IMR-90 (cell line): ENCODE measurements at regions not wholly inside any gene's neighbourhood (a gene's known extent, or its start where the extent isn't known, plus 50 kb on each side); places are given as distances from the start of the nearest gene placed in this dataset.

Experiments
- ATAC-seq: fragments of 200-7000 bp; cut with Tn5 transposase; 2 replicates; pipeline ENCODE4 v1.9.1; 2020; ENCODE audit warnings: low read depth, mild to moderate bottlenecking, moderate library complexity
- BruUV-seq: library from RNA; stranded (reverse); fragments of 400-500 nt; replicated peaks from 2 replicates; lab custom pipeline; 2021; lab: Mats Ljungman, UMichigan
- CTCF ChIA-PET: fragments of 300-600 bp; formaldehyde crosslinking; extraction: SDS; loops from one replicate; lab custom pipeline; 2021; ENCODE audit warnings: antibody characterized with exemption; lab: Yijun Ruan, JAX
- POLR2A ChIA-PET: fragments of 300-600 bp; sonication (Branson Sonifier 250); formaldehyde crosslinking; loops from one replicate; lab custom pipeline; 2022; ENCODE audit warnings: antibody characterized with exemption; ENCODE audit not compliant: unreplicated experiment; lab: Charles Lee
- DNase-seq: peaks from one replicate; pipeline ENCODE4 v3.0.0; 2013
- H2AFZ ChIP-seq: replicated peaks from 2 replicates; pipeline ENCODE3; 2013; ENCODE audit warnings: low read length, mild to moderate bottlenecking; ENCODE audit not compliant: poor library complexity
- H2AK5ac ChIP-seq: 2 replicates; pipeline ENCODE4 v1.6.1; 2013; ENCODE audit warnings: low read depth, low read length, inconsistent platforms
- H2AK9ac ChIP-seq: replicated peaks from 2 replicates; pipeline ENCODE3; 2013; ENCODE audit warnings: mild to moderate bottlenecking, low read depth, low read length, moderate library complexity; ENCODE audit not compliant: poor library complexity
- H2BK120ac ChIP-seq: 2 replicates; pipeline ENCODE4 v1.6.1; 2013; ENCODE audit warnings: low read depth, low read length, inconsistent platforms
- H2BK15ac ChIP-seq: 3 replicates; pipeline ENCODE4 v1.6.1; 2013; ENCODE audit warnings: low read depth, low read length, inconsistent platforms
- H2BK20ac ChIP-seq: 2 replicates; pipeline ENCODE4 v1.6.1; 2013; ENCODE audit warnings: low read depth, mild to moderate bottlenecking, inconsistent platforms, low read length, moderate library complexity
- H2BK5ac ChIP-seq: 2 replicates; pipeline ENCODE4 v1.6.1; 2013; ENCODE audit warnings: mild to moderate bottlenecking, low read depth, low read length, inconsistent platforms; ENCODE audit not compliant: poor library complexity, severe bottlenecking
- H3K14ac ChIP-seq: replicated peaks from 2 replicates; pipeline ENCODE4 v1.6.1; 2013; ENCODE audit warnings: low read depth, low read length, inconsistent platforms
- H3K18ac ChIP-seq: 2 replicates; pipeline ENCODE4 v1.6.1; 2013; ENCODE audit warnings: low read depth, low read length, control low read depth
- H3K23ac ChIP-seq: 2 replicates; pipeline ENCODE4 v1.6.1; 2013; ENCODE audit warnings: low read depth, low read length, inconsistent platforms
- H3K27ac ChIP-seq: 2 replicates; pipeline ENCODE4 v1.5.1; 2013; ENCODE audit warnings: mild to moderate bottlenecking, control low read depth, low read length; ENCODE audit not compliant: insufficient read depth
- H3K27me3 ChIP-seq: 2 replicates; pipeline ENCODE4 v1.6.1; 2013; ENCODE audit warnings: low read length; ENCODE audit not compliant: control insufficient read depth, insufficient read depth
- H3K36me3 ChIP-seq: 2 replicates; pipeline ENCODE4 v1.6.1; 2013; ENCODE audit warnings: low read length, mixed read lengths; ENCODE audit not compliant: control insufficient read depth, insufficient read depth
- H3K4ac ChIP-seq: 2 replicates; pipeline ENCODE4 v1.6.1; 2013; ENCODE audit warnings: low read depth, low read length, inconsistent platforms
- H3K4me1 ChIP-seq: 2 replicates; pipeline ENCODE4 v1.6.1; 2013; ENCODE audit warnings: low read length, mixed read lengths; ENCODE audit not compliant: control insufficient read depth, insufficient read depth
- H3K4me2 ChIP-seq: 2 replicates; pipeline ENCODE4 v1.6.1; 2013; ENCODE audit warnings: low read depth, mild to moderate bottlenecking, control low read depth, low read length, moderate library complexity
- H3K4me3 ChIP-seq: 2 replicates; pipeline ENCODE4 v1.5.1; 2013; ENCODE audit warnings: low read depth, mild to moderate bottlenecking, control low read depth, low read length, moderate library complexity; ENCODE audit not compliant: insufficient read depth
- H3K56ac ChIP-seq: 2 replicates; pipeline ENCODE4 v1.6.1; 2013; ENCODE audit warnings: low read length, inconsistent platforms; ENCODE audit not compliant: insufficient read depth; ENCODE audit errors: extremely low read depth
- H3K79me1 ChIP-seq, 2 experiments: 2 replicates each; pipeline ENCODE4 v1.6.1; 2013; ENCODE audit warnings: low read length in 2 of 2, inconsistent platforms in 1 of 2, low read depth in 1 of 2
- H3K9ac ChIP-seq: 2 replicates; pipeline ENCODE4 v1.6.1; 2013; ENCODE audit warnings: low read depth, low read length, control low read depth
- H3K9me1 ChIP-seq: 2 replicates; pipeline ENCODE4 v1.6.1; 2013; ENCODE audit warnings: low read length, inconsistent platforms; ENCODE audit not compliant: insufficient read depth
- H3K9me3 ChIP-seq: 2 replicates; pipeline ENCODE4 v1.6.1; 2013; ENCODE audit warnings: low read length; ENCODE audit not compliant: control insufficient read depth, insufficient read depth
- H4K20me1 ChIP-seq: 2 replicates; pipeline ENCODE4 v1.6.1; 2013; ENCODE audit warnings: low read length, inconsistent platforms; ENCODE audit not compliant: insufficient read depth
- H4K5ac ChIP-seq: 2 replicates; pipeline ENCODE4 v1.6.1; 2013; ENCODE audit warnings: mild to moderate bottlenecking, low read depth, low read length, control low read depth
- H4K8ac ChIP-seq, 2 experiments: 2 replicates each; pipeline ENCODE4 v1.6.1; 2013; ENCODE audit warnings: low read depth in 2 of 2, low read length in 2 of 2, control low read depth in 1 of 2, inconsistent platforms in 1 of 2
- H4K91ac ChIP-seq: 2 replicates; pipeline ENCODE4 v1.6.1; 2013; ENCODE audit warnings: low read depth, low read length, inconsistent platforms; ENCODE audit not compliant: insufficient read depth
- CEBPB ChIP-seq: IDR thresholded peaks from 2 replicates; pipeline ENCODE4 v1.6.1; 2012; ENCODE audit warnings: low read depth, low read length, improper control_type of control experiment
- CHD1 ChIP-seq: IDR thresholded peaks from 2 replicates; pipeline ENCODE4 v1.6.1; 2012; ENCODE audit warnings: low read depth, low read length, improper control_type of control experiment
- FOS ChIP-seq: fragments of 150-350 bp; IDR thresholded peaks from 2 replicates; pipeline ENCODE4 v1.6.1; 2016; ENCODE audit warnings: low read depth, low read length
- MAFK ChIP-seq: IDR thresholded peaks from 2 replicates; pipeline ENCODE4 v1.6.1; 2012; ENCODE audit warnings: low read depth, low read length, improper control_type of control experiment
- MAZ ChIP-seq: IDR thresholded peaks from 2 replicates; pipeline ENCODE4 v1.6.1; 2012; ENCODE audit warnings: low read depth, mild to moderate bottlenecking, low read length, improper control_type of control experiment, moderate library complexity, borderline replicate concordance
- MXI1 ChIP-seq: IDR thresholded peaks from 2 replicates; pipeline ENCODE4 v1.6.1; 2012; ENCODE audit warnings: low read depth, mild to moderate bottlenecking, low read length, moderate library complexity, borderline replicate concordance
- NFE2L2 ChIP-seq: fragments of 150-350 bp; IDR thresholded peaks from 2 replicates; pipeline ENCODE4 v1.6.1; 2016; ENCODE audit warnings: low read depth, mild to moderate bottlenecking, low read length
- RAD21 ChIP-seq: IDR thresholded peaks from 2 replicates; pipeline ENCODE4 v1.6.1; 2012; ENCODE audit warnings: low read length, improper control_type of control experiment
- RCOR1 ChIP-seq: IDR thresholded peaks from 2 replicates; pipeline ENCODE4 v1.6.1; 2012; ENCODE audit warnings: mild to moderate bottlenecking, low read length, improper control_type of control experiment; ENCODE audit not compliant: insufficient replicate concordance
- RFX5 ChIP-seq: IDR thresholded peaks from 2 replicates; pipeline ENCODE4 v1.8.0; 2012; ENCODE audit warnings: low read depth, mild to moderate bottlenecking, low read length, moderate library complexity
- WGBS, 2 experiments: methylation state at CpG; one replicate each; pipeline versions ENCODE4 v1.1.5 to v1.1.7; 2013; ENCODE audit warnings: missing lambda C conversion rate in 2 of 2; ENCODE audit not compliant: insufficient read length in 1 of 2; ENCODE audit errors: extremely low coverage in 2 of 2; 5-methylcytosine and 5-hydroxymethylcytosine counted together
- dilution Hi-C: fragments of 300-500 bp; cut with HindIII; formaldehyde crosslinking; loops from one replicate; pipeline ENCODE4 v1.14.3; 2018; ENCODE audit warnings: low sequenced_read_pairs; ENCODE audit not compliant: unreplicated experiment
- in situ Hi-C: fragments of 300-500 bp; cut with MboI; formaldehyde crosslinking; loops from 3 replicates; pipeline ENCODE4 v1.14.3; 2019; ENCODE audit warnings: low sequenced_read_pairs, inconsistent platforms, mixed read lengths
- intact Hi-C: fragments of 100-400 bp; cut with micrococcal nuclease; formaldehyde crosslinking; loops from 2 replicates; pipeline ENCODE4 v1.10.0; 2022
- TF ChIP-seq, protein P1 (sequence below): fragments of 150-350 bp; IDR thresholded peaks from 2 replicates; pipeline ENCODE4 v1.6.1; 2017; ENCODE audit warnings: mild to moderate bottlenecking, antibody characterized with exemption, low read length, low read depth
- TF ChIP-seq, protein P2 (sequence below): fragments of 150-350 bp; IDR thresholded peaks from 2 replicates; pipeline ENCODE4 v1.6.1; 2016; ENCODE audit warnings: low read depth, mild to moderate bottlenecking, low read length, moderate library complexity, borderline replicate concordance

DNA sequence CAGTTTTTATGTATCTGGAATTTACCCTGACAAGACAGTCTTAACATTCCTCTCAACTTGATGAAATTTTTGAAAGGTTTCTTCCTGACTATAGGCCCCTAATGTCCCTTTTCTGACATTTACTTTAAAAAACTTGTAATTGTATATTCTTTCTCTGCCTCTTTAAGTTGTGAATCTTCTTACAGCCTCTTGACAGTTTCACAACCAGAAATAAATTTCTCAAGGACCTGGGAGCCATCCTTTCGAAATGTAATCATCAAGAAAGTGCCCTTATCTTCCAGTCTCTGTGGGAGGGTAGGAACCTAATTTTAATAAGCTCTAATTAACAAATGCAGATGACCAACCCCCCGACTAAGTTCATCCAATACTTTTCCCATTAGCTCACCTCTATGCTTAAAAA lies 403.6 kb upstream of the GJE1 start:
- H3K4me1 ChIP-seq = no peaks in the 10 kb centered on the region; the same call in 1 of the 2 replicates
- no peak overlapping the region for H2BK5ac ChIP-seq
- H3K9me3 ChIP-seq = no peaks in the 10 kb centered on the region
- no peak overlapping the region for H4K8ac ChIP-seq
- no peak overlapping the region for H2AK9ac ChIP-seq
- H3K27ac ChIP-seq = no peak overlapping the region
- no peaks in the 10 kb centered on the region for H3K79me1 ChIP-seq
- H3K27me3 ChIP-seq = no peaks in the 10 kb centered on the region
- no peak overlapping the region for H3K4me3 ChIP-seq
- no peak overlapping the region for H3K14ac ChIP-seq
- no peak overlapping the region for H3K56ac ChIP-seq
- in situ Hi-C loops = no loop called here
- ChIA-PET CTCF (no interaction called here), POLR2A (no interaction called here)
- H2BK15ac ChIP-seq = no peak overlapping the region
- no peak overlapping the region for H2BK120ac ChIP-seq
- H3K18ac ChIP-seq = no peak overlapping the region
- no peaks in the 10 kb centered on the region for H3K9me1 ChIP-seq
- TF ChIP-seq, protein P1, sequence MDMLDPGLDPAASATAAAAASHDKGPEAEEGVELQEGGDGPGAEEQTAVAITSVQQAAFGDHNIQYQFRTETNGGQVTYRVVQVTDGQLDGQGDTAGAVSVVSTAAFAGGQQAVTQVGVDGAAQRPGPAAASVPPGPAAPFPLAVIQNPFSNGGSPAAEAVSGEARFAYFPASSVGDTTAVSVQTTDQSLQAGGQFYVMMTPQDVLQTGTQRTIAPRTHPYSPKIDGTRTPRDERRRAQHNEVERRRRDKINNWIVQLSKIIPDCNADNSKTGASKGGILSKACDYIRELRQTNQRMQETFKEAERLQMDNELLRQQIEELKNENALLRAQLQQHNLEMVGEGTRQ = no peak
- TF ChIP-seq MXI1 (no peak), MAFK (no peak), CHD1 (no peak), FOS (no peak), RFX5 (no peak), MAZ (no peak), RCOR1 (no peak), CEBPB (no peak), RAD21 (no peak), NFE2L2 (no peak)
- TF ChIP-seq, protein P2, sequence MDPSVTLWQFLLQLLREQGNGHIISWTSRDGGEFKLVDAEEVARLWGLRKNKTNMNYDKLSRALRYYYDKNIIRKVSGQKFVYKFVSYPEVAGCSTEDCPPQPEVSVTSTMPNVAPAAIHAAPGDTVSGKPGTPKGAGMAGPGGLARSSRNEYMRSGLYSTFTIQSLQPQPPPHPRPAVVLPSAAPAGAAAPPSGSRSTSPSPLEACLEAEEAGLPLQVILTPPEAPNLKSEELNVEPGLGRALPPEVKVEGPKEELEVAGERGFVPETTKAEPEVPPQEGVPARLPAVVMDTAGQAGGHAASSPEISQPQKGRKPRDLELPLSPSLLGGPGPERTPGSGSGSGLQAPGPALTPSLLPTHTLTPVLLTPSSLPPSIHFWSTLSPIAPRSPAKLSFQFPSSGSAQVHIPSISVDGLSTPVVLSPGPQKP = no peak
- H3K4me2 ChIP-seq = no peak overlapping the region
- no peak overlapping the region for H2BK20ac ChIP-seq
- dilution Hi-C loops = no loop called here
- no peak overlapping the region for H2AFZ ChIP-seq
- no peak overlapping the region for H3K23ac ChIP-seq
- H3K36me3 ChIP-seq = no peaks in the 10 kb centered on the region
- no TSS peak for BruUV-seq
- H3K4ac ChIP-seq = no peak overlapping the region
- H2AK5ac ChIP-seq = no peak overlapping the region
- H4K91ac ChIP-seq = no peak overlapping the region
- H3K9ac ChIP-seq = no peak overlapping the region
- ATAC-seq (no peak), DNase-seq (no peak)
- intact Hi-C loops = no loop called here
- H4K5ac ChIP-seq = no peak overlapping the region
- no CpG with 5 or more reads among the region's 2 CpGs for WGBS, 2 experiments
- no peaks in the 10 kb centered on the region for H4K20me1 ChIP-seq
